ENCODE measurements at regions not wholly inside any gene's neighbourhood (a gene's known extent, or its start where the extent isn't known, plus 50 kb on each side); places are given as distances from the start of the nearest gene placed in this dataset.

DNA sequence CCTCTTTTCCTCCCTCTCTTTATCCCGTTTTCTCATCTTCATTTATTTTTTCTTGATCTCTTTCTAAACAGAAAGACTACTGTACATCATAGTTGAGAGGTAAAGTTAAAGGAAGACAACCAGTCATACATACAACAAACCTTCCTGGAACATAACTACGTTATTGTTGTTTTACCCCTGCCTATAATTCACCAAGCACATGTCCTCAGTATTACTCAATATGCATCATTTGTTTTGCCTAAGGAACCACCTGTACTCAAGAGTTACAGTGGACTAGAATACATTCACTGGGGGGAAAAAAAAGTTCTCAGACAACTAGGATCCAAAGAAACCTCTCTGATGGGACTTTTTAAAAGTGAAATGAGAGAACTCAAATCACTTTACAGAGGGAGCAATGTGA is 344.7 kb upstream of the RBMS3 start:
- in situ Hi-C loops (cut with HindIII; ENCODE audit: low sequenced_read_pairs): no loop called here

DNA sequence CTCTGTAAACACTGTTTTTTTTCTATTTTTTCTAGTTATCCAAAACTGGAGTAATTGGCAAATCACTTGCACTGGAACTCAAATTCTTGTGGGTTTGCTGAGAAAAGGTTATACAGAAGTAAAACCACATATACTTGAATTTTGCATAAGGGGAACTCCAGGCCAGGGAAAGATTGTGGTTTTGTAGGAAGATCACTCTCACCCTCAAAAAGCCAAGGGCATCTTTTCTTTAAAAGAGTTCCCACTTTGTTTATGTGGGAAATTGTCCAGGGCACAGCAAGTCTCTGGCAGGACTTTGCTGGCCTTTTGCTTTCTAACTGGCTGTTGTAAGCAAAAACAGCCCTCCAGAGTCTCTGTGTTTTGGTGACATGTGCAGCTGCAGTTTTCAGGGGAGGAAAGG is 340.3 kb upstream of the RBMS3 start:
- in situ Hi-C loops (cut with HindIII; ENCODE audit: low sequenced_read_pairs): no loop called here

DNA sequence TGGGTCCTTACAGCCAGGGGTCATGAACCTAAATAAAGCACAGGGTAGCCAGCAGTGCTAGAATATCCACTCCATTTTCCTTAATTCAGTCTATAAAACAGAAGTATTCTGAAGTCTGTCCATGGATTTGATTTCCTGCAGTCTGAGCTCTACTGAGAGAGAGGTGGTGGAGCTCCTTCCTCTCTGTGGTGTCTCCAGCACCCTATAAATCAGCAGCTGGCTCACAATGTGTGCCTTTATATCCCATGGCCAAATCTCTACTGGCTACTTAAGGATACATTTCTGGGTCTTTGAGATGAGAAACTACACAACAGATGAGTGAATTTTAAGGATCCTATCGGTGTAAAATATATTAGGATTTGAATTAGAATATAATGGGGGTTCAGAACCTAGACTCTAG is 339.9 kb upstream of the RBMS3 start:
- in situ Hi-C loops (cut with HindIII; ENCODE audit: low sequenced_read_pairs): no loop called here

DNA sequence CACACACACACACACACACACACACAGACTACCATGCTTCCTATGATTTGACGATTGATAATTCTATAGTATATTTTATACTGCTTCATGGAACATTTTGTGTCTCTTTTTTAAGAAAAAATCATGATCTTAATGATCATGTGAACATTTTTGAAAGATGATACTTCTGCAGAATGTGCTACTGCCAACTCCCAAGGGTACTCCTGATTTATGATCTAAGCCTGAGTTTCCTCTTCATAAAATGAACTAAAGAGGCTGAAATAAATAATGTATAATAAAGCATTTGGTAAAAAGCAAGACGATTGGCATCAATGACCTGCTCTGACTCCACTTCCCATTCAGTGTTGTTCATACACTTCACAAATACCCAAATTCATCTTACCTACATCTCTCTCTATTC is 333.8 kb upstream of the RBMS3 start:
- in situ Hi-C loops (cut with HindIII; ENCODE audit: low sequenced_read_pairs): no loop called here

DNA sequence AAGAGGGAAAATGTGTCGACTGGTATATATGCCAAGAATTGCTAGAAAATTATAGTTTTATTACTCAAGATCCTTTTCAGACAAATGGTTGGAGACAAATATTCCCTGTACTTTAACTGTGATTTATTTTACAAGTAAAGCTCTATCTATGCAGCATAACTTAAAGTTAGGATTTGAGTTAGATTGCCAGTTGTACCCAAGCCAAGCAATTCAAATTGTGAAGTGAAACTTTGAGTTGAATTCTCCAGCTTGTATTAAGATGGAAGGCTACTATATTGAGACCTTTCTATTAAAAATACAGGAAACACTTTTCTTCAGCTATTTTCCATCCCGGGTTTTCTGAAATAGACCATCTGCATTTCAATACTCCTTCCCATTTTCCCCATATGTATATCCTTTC is 333.1 kb upstream of the RBMS3 start:
- in situ Hi-C loops (cut with HindIII; ENCODE audit: low sequenced_read_pairs): no loop called here

DNA sequence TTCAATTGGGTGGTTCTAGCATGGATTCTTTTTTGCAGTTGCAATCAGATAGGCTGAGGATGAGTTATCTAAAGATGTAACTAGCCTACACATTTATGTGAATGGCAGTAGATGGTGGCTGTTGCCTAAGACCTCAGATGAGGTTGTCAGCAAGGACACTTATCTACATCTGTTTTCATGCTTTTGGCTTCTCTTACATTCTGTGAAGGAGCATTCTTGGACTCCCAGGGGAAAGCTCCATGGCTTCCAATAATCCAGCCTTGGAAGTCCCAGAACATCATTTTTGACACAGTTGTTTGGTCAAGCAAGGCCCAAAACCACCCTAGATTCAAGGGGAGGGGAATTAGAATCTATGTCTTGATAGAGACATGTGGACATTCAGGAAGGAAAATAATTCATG is 332.2 kb upstream of the RBMS3 start:
- in situ Hi-C loops (cut with HindIII; ENCODE audit: low sequenced_read_pairs): no loop called here

DNA sequence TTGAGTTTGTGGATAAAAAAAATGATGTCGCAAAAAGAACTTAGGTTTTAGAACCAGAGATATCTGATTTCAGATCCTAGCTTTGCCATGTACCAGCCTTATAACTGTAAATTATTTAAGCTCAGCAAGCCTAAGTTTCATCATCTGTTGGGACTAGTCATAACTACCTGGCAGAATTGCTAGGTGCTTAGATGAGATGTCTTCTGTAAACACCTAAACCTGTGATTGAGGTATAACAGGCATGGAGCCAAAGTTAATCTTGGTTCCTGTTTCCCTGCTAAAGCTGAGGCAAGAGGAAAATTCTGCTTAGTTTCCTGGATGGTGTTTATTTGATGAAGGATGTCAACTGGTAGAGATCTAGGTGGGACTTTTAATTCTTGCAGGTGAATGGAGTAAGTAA is 331.3 kb upstream of the RBMS3 start:
- in situ Hi-C loops (cut with HindIII; ENCODE audit: low sequenced_read_pairs): no loop called here

DNA sequence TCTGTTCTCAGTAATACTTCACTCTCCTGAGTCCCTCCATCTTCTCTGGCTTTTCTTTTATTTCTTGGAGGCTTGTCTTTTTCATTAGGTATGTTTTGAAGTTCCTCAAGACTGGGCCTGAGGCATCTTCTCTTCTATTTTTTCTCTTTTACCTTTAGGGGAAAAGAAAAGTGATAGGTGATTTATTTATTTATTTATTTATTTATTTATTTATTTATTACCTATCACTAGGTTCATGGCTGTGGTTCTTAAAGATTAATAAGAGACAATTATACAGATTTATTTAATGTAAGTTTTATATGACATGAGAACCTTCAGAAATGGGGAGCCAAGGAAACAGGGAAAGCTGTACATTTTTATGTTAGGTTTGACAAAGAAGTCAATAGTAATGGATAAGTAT is 330.3 kb upstream of the RBMS3 start:
- in situ Hi-C loops (cut with HindIII; ENCODE audit: low sequenced_read_pairs): no loop called here

DNA sequence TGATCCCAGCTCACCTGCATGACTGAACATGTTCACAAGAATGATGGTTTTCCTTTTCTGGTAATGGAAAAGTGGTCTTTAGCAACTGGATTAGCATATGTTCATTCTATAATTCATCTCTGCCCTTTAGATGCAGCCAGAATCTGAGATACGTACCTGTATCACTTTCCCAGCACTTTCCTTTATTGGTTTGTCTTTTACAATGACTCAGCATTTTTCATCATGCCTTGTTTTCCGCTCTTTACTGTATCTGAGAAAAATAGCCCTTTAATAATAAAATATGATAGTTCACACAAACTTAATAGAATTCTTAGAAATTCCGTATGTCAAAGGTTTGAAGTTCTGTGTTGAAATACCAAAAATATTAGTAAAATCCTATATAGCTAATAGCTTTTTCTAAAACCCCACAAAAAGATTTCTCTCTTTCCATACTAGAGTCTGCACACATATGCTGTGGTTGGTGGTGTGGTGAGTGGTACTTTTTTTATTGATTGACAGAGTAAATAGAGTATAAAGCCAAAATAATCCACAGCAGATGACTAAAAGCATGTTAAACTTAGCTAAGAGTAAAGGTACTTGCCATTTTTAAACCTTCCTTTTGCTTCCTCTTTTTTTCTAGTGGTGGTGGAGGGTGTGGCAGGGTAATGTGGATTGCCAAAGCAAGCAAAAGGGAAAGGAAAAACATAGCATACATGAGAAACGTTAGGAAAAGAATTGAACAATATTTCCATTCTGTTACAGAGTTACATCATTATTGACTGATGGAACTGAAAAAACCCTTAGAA is 328.9 kb upstream of the RBMS3 start:
- in situ Hi-C loops (cut with HindIII; ENCODE audit: low sequenced_read_pairs): no loop called here

DNA sequence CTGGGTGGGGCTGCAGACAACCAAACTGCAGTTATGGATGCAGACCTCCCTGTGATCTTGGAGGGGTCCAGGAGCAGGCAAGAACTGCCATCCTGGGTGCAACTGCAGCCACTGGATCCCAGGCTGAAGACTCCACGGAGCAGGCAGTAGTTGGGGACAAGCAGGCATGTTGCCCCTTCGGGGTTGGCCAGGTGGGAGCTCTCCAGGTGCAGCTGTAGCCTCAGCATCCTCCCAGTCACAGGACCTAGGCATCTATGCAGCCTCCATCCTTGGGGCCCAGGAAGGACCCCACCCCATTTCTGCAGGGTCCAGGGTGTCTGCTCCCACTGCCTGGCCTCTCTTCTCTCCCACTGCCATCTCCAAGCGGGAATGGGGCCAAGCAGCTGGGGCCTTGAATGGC is 322.2 kb upstream of the RBMS3 start:
- in situ Hi-C loops (cut with HindIII; ENCODE audit: low sequenced_read_pairs): no loop called here

DNA sequence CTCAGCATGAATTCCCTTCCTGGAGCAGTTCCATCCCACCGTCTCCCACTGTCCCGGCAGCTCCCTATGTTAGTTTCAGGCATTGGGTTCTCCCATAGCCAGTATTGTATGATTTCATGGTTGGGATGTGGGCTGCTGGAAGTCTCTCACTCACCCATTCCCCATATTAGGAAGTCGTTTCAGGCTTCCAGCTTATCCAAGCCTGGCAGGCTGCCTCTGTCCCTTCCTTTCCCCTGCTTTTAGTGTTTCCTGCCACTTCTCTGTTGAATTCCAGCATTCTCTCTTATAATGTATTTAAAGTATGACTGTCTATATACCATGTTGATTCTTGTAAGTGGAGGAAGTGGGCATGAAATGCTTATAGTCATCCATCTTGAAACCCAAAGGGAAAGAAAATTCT is 309.7 kb upstream of the RBMS3 start:
- in situ Hi-C loops (cut with HindIII; ENCODE audit: low sequenced_read_pairs): no loop called here

DNA sequence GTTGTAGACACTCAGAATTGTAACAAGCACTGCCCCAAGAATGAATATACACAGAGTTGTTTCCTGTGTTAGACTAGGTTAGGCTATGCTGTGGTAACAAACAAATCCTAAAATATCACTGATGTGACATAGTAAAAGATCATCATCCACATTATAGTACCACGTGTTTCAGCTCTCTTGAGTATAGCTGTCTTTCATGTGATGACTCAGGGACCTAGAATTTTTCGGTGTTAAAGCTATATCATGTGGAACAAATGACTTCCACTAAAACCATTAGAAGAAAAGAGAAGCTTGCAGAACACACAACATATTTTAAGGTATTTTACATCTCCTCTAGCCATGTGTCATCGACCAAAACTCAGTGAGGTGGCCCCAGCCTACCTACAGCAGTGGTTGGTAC is 307.9 kb upstream of the RBMS3 start:
- in situ Hi-C loops (cut with HindIII; ENCODE audit: low sequenced_read_pairs): no loop called here

DNA sequence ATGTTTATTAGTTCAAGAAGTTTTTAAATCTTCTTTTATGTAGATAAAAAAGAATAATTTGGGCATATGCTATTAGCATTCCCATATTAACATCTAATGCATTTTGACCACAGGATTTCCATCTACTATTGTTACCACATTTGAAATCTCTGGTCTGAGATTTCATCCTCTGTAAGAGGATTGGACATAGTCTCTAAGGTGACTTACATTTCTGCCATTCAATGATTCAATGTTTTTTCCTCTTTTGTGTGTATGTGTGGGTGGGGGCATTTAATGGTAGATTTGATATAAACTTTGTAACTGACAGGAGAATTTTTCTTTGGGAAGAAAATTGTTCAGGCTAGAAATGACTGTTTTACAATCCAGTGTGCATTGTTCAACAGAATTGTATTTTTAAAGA is 307.3 kb upstream of the RBMS3 start:
- in situ Hi-C loops (cut with HindIII; ENCODE audit: low sequenced_read_pairs): no loop called here

DNA sequence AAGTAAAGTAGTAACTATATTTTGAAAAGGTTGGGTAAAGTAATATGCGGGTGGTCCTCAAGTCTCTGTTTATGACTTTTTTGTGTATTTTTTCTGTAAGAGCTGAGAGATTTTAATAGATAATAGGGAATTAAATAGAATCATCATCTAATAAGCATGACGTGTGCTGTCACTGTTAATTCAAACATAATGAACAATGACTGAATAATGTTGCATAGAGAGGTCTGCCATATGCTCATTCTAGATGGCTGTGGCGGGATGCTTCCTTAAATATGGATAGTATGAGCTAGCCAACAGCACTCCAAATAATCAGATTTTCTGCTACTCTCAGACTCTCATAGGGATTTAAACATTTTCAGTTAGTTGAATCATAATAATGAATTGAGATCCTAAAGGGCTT is 302.8 kb upstream of the RBMS3 start:
- in situ Hi-C loops (cut with HindIII; ENCODE audit: low sequenced_read_pairs): no loop called here

DNA sequence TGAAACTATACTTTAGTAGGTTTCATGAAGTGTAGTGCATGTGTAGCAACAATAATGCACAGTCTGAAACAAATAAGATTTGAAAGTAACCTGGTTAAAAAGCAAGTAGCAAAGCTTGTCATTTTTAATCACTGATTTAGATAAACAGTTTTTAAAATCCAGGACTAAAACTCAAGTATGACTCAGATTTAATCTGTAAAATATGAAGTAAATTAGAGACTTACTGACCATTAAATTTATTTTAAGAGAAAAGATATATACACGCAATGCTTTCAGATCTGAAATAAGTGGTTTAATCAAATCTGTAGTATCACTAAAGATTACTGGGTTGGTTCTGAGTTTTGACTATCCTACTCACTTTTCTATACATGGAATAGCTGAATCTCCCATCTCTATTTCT is 300.7 kb upstream of the RBMS3 start:
- in situ Hi-C loops (cut with HindIII; ENCODE audit: low sequenced_read_pairs): no loop called here

DNA sequence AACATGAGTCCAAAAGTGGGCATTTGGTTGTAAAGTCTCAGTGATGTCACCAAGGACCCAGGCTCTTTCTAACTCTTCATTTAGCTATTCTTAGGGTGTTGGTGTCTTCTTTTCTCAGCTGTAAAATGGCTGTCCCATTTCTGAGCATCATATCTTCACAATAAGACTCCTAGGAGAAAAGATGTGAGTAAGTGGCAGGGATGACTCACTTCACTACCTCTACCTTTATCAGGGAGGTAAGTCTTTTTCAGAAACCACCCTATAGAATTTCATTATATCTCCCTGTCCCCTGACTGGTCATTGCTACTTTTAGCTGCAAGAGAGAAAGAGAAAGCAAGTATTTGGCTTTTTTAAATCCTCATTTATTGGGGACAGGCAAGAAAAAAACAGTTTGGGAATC is 300.2 kb upstream of the RBMS3 start:
- in situ Hi-C loops (cut with HindIII; ENCODE audit: low sequenced_read_pairs): no loop called here

DNA sequence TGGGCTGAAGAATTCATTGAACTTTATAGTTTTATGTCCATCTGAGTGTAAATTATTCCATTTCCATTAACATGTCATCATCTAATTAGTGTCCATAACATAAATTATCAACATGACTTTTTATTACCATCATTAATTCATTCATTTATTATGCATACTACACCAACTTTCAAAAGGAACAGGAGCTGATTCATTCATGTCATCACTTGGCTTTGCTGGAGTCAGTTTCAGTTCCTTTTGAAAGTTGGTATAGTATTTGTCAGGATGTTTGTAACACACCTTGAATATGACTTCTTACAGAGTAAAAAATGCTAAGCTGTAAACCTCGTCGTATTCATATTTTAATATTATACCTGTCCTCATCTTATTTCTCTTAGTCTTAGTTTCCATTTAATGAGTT is 298.0 kb upstream of the RBMS3 start:
- in situ Hi-C loops (cut with HindIII; ENCODE audit: low sequenced_read_pairs): no loop called here

DNA sequence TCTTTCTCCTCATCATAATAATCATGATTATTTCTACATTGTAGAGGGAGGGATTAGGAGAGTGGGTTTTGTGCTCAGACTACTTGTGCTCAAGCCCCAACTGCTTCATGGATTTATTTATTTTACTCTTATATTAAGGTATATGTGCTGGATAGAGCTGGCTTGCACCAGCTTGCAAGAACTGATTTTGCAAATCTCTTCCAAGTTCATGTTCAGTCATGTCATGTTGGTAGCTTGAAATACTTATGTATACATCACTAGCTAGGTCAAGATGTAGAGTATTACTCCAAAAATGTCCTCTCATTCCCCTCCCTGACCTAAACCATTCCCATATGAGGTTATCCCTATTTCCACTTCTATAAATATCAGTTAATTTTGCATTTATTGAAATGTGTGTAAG is 293.9 kb upstream of the RBMS3 start:
- in situ Hi-C loops (cut with HindIII; ENCODE audit: low sequenced_read_pairs): no loop called here

DNA sequence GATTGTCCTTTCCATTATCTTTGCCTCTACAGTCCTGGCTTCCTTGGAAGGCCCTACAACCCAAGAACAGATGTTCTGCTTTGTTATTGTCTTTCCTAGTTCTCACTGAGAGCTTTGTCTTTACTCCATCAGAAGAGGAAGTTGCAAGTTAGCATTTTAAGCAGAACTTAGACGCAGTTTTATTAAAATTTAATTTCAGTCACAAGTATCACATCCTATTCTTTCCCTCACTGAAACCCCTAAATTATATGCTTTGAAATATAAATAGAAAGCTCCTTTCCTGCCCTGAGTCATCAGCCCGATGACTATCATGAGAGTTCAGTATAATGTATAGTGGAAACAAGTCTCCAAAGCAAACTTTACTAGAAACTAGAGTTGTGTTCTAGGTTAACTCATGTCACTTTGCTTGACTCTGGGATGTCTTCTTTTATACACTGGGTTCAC is 291.2 kb upstream of the RBMS3 start:
- in situ Hi-C loops (cut with HindIII; ENCODE audit: low sequenced_read_pairs): no loop called here

DNA sequence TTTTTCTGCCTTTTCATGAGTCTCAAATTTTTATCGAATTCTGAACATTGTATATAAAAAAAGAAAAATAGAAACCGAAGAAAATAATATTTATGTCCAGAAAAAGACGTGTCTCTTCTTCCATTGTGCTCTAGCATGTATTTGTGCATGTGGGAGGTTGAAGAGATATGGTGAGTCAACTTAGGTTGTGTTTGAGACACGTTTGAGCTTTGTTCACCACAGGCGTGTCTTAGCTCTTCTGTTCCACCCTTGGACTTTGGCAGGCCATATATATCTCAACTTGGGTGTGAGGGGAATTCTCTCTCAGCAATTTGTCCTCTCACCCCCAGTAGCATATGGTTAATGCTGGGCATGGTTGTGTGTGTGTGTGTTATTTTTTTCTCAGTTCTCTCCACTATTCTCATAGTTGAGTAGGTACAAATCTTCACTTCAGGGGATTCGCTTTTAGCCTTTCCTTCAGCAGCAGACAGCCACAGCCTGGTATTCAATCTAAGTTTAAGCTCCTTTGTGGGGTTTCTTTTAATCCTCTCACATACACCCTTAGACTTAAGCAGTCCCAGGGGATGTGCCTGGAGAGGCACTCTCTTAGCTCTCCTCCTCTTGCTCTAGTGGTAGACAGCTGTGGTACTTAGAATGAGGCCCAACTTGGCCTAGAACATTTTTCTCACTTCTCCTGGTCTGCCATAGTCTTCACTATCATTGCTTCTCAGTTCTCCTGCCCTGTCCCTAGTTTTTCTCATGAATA is 286.5 kb upstream of the RBMS3 start:
- in situ Hi-C loops (cut with HindIII; ENCODE audit: low sequenced_read_pairs): no loop called here

DNA sequence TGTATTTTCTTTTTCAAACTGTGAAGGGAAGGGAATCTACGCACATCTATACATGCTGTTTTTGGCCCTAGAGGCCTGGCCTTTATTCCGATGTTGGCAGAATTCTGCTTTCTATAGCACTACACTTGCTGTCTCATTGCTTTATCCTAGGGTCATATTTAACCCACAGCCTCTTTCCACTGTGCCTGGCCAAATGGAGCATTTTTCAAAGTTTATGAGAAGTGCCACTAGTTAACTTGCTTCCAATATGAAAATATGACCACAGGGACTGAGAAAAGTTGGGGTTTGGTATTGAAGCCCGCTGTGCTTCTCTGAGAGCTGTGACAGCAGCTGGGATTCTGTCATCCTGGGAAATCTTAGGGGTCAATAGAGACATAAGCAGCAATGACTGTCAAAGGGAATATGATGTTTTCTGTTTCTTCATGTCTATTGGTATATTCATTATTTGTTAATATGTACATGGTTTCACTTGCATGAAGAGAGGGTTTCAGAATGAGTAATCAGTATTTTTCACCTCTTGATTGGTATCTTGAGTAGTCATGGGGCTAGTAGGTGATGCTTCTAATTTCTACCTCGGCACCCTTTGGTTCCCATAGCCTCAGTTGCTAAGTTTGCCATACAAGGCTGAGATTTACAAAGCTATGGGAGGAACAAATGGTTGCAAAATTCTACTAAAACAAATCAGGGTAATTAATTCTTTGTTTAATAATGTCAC is 275.8 kb upstream of the RBMS3 start:
- in situ Hi-C loops (cut with HindIII; ENCODE audit: low sequenced_read_pairs): no loop called here

DNA sequence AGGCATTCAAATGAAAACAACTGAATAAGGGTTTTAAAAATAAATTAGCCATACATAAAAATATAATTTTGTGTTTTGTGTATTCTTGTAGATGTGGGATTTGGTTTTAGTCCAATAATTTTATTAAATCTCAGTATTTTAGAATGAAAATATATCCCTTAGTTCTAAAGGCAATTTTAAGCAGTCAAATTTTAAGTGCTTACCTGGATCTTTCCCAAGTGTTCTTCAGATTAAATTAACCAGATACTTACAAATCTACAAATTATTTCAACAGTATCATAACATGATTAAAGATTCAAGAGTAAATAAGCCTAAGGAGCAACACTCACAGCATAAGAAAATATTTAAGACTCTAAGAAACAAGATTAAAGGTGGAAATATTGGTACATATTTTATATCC is 275.0 kb upstream of the RBMS3 start:
- in situ Hi-C loops (cut with HindIII; ENCODE audit: low sequenced_read_pairs): no loop called here
